Activated CD4-positive, alpha-beta T cell treated with anti-CD3 and anti-CD28 coated beads for 4 hours (primary cell): ENCODE measurements at regions not wholly inside any gene's neighbourhood (a gene's known extent, or its start where the extent isn't known, plus 50 kb on each side); places are given as distances from the start of the nearest gene placed in this dataset.
A peak's percentile ranks its signal among the peaks of the same experiment; 100 is the strongest.
"Not testable (repeated sequence)": the region's sequence is repeated elsewhere in the genome, so short reads cannot be mapped to it uniquely, and the experiment has no call there.

Experiments used
- DNase-seq, 2 donors: peaks; one replicate each; pipeline ENCODE4 v3.0.0-alpha.2; 2020

DNA sequence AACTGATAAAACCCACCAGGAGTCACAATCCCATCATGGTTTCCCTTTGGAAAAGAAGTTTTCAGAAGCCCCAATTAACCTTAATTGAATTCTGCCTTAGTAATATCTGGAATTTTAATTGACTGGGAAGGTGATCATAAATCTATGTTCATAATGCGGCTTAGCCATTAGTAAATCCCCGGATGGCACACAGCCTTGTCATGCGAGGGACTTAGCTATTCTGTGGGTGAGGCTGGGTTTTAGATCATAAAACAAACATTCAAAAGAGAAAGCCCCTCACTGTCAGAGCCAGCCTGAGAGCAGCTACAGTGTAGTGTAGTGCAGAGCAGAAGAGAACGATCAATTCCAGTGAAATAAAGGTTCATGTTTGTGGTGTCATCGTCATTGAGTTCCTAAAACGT, 124.0 kb upstream of the NOCT start:
- DNase-seq, result no peak

DNA sequence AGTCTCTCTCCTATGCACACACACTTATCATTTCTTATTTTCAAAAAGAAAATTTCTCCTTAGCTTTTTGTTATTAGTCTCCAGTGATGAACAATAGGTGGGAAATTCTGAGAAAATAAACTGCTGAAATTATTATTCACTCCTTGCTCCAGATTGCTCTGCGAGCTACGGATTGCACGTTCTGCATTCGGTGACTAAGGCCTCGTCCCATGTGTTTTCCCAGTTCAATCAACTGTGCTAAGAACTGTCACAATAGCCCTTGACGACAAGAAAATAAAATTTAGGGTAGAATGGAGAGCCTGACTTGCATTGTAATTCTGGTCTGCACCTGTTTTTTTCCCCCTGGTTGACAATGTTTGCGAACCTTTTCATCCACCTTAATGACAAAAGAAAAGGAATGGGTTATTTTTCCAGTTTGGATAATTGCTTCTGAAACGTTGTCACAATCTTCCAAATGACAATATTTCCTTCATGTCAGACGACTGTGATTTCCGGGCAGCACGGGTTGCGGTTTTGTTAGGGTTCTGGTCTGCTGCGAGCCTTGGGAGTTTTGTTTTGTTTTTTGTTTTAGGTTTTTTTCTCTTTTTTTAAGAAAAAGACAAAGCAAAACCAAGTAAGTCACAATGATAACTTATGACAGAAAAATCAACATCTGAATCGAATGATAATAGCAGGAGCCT, 124.5 kb upstream of the NOCT start:
- no peak for DNase-seq

DNA sequence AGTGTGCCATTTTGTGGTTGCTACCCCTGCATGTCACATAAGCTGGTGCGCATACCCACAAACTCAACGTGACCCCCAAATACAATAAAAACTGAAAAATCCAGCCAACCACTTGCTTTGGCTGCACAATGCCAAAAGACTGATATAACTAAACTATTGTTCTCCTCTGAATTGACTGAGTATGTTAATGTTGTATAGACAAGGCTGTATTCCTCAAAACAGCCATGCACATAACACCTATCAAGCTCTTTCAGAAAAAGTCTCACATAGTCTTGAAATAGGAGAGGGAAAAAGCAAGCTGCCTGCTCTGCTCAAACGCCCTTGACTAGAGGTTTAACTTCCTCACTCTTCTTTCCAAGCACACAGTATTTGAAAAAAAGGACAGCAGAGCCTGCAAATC, 126.4 kb upstream of the NOCT start:
- DNase-seq, result no peak

DNA sequence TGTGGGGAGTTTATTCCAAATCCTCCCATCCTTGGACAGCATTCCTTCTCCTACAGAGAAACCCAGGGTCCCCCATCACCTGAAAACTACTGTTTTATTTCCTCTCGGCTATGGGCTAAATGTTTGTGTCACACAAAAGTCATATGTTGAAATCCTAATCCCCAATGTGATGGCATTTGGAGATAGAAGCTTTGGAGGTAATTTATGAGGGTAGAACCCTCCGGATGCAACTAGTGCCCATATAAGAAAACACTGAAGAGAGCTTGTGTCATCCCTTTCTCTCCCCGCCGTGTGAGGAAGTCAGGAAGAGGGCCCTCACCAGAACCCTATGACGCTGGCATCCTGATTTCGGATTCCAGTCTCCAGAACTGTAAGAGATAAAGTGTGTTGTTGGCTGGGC, 127.8 kb upstream of the NOCT start:
- no peak for DNase-seq

DNA sequence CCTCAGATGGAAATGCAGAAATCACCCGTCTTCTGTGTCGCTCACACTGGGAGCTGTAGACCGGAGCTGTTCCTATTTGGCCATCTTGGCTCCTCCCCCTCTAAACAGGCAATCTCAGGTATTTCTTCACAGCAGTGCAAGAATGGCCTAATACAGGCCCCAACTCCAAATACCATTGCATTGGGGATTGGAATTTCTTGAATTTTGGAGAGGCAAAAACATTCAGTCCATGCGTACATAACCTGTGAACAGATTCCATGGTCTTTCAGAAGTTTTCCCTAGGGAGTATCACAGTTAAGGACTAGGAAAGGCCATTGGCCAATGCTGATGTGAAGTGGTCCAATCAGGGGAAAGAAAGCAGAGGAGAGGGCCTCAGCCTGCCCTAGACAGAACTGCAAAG, 128.2 kb upstream of the NOCT start:
- no peak for DNase-seq

DNA sequence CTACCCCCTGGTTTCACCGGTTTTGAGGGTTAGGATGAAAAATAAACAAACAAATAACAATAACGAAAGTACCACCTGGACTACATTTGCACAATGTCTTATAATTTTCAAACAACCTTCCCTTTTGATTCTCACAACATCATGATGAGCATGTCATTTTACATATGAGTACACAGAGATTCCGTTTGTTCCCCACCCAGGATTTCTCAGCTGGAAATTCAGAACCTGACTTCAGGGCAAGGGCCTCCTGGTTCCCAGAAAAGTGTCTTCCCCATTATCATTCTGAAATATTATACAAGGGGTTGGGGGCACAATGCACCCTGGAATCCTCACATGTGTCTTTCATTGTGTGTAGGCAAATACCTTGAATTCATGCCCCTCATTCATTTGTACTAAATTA, 135.8 kb upstream of the NOCT start:
- no peak for DNase-seq

DNA sequence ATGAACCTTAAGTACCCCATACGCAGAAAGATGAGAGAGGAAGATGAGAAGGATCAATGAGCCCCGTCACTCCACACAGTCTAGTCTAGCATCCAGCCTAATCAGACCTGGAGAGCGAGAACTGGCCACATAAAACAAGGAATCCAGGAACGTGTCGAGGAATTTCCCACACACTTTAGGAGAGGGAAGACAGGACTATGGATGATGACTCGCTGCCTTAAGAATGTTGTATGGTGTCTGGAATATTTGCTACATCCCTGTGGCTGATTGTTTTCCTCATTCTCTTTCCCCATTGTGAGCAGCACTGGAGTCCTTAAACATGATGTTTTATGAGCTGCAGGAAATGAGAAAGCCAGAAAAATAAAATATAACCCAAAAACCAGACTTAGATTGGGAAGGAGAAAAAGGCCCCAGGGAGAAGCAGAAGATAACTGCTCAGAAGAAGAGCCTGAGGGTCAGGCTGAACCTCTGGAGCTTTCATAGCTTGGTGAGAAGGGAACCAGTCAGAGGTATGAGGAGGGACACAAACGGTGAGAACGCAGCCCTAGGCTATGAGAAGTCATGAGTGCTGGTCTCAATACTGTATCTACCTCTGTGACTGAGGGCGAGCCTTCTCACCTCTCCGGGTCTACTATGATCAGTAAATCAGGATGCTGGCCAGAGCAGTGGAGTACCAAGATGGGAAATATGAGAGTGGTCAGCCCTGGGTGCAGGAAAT, 139.5 kb upstream of the NOCT start:
- no peak for DNase-seq

DNA sequence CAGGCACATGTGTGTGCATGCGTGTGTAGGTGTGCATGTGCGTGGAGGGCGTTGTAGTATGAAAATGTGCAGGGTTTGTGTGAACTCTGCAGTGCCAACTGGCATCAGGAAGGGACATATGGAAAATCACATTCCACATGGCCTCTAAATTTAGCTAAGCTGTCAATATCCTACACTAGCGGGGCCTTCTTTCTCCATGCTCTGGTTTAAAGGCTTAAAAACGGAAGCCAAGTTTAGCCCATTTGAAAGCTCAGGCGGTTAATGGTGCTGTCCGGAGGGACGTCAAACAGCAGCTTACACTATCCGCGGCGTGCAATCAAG, 144.1 kb upstream of the NOCT start:
- DNase-seq, result no peak

DNA sequence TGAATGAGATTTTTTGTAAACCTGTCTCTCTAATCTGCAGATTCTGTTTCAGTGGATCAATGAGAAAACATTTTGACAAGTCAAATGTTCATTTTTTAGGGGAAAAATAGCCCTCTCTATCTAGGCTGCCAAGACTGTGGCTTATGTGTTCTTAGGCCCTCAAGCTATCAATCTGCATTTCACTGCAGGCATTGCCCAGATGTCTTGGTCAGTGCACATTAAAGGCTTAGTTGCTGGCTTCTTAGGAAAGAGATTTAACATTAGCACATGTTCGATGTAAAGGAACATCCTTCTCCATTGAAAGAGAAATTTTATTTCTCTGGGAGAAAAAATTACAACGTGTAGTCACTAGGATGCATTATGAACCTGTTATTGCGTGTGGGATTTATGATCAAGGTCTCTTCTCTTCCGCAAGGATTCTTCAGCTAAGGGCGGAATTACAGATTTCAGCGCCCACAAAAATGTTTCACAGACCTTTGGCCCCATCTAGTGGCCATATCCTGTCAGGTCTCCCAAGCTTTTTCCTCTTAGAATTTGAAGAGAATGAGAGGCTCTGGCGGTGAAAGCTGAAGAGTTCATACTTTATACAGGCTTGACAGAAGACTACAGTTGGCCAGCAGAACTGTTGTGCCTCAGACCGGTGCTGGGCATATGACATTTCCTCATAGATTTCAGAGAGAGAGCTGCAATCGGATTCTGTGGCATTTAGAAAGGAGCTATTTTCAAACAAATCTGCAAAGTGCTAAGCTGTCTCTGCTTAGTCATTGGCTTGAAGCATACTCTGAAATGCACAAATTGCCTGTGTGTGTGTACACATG, 144.6 kb upstream of the NOCT start:
- peak; percentile 8 to 49 for DNase-seq

DNA sequence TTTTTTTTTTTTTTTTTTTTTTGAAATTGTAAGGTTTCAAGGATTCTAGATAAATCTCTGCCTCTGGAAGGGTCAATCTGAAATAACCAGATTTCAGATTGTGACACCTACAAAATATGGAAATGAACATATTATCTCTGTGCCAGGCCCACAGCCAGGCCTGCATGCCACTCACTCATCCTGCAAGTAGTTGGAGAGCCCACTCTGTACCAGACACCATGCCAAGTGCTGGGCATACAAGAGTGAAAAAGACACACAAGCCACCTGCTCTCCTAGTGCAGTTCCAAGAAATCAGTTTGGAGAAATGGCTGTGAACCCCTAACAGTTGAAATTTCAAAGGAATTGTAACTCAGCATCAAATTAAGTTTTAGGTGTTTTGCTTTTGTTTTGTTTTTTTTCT, 145.9 kb upstream of the NOCT start:
- DNase-seq, result no peak

DNA sequence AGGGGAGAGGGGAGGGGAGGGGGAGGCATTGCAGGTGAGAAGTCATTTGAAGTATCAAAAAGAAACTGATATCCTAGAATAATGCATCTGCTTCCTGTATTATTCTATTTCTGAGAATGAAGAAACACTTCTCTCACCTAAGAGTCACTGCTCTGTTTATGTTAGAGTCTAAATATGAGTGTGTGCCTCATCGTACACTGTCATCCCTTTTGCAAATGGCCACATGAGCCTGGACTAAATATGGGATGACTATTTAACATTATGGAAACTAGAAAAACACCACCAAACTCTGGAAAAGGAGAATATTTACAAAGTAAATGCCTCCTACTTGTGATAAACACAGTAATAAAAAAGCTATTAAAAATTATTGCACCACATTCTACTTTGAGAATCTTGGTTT, 146.4 kb upstream of the NOCT start:
- DNase-seq, result no peak

DNA sequence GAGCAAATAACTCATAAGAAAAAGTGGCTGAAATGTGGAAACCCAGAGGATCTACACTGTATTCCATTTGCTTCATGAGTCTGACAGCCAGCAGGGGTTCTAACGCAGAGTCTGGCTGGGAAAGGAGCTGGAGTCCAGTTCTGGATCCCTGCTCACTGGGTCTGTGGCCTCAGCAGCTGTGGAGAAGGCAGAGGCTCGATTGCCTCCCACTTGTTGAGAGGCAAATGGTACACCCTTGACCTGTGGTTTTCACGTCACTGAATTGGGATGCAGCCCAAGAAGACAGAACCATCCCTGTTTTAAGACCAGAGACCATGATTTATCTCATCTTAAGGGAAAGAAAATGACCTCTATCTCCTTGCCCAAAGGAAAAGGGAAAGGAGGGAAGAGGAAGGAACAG, 147.0 kb upstream of the NOCT start:
- no peak for DNase-seq

DNA sequence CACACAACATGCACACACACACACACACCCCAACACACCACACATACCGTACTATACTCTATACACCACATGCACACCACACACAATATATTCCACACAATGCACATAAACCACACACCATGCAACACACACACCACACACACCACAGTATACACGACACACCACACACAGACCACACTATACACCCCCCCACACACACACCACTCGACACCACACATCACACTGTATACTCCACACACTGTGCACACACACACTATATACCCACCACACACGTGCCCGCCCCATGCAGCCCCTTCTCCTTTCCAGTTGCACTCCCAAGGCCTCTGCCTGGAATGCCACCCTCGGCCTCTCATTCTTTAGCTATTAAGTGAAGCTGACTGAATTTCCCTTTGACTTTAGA, 148.2 kb upstream of the NOCT start:
- no peak for DNase-seq

DNA sequence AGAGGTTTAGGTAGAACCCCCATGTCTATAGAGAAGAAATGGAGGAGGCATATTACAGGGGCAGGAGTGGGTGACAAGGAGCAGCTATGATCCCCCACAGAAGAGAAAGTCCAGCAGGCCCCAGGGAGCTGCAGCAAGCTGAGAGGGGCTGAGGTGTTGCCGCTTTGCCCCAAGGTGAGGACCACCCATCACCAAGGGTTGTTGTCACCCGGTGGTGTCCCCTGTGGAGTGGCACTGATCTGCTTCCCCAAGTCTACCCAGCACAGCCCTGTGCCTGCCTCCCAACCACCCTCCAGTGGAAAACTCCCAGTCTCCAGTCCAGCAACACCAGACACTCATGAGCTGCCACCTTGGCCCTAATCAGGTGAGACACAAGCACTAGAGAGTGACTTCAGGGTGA, 149.3 kb upstream of the NOCT start:
- no peak for DNase-seq

DNA sequence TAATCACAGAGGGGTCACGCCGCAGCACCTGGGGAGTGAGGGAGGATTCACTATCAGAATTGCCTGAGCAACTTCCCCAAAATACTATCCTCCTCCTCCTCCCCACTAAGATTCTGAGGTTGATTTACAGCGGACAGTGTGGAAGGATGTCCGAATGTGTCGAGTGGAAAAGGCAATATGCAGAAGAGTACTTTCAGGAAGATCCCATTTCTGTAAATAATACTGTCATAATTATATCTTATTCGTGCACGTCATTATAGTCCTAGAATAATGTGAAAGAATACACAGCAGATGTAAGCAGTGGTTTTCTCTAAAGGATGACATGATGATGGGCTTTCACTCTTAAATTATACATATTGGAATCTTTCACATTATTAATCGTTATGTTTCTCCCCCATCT, 149.8 kb upstream of the NOCT start:
- no peak for DNase-seq

DNA sequence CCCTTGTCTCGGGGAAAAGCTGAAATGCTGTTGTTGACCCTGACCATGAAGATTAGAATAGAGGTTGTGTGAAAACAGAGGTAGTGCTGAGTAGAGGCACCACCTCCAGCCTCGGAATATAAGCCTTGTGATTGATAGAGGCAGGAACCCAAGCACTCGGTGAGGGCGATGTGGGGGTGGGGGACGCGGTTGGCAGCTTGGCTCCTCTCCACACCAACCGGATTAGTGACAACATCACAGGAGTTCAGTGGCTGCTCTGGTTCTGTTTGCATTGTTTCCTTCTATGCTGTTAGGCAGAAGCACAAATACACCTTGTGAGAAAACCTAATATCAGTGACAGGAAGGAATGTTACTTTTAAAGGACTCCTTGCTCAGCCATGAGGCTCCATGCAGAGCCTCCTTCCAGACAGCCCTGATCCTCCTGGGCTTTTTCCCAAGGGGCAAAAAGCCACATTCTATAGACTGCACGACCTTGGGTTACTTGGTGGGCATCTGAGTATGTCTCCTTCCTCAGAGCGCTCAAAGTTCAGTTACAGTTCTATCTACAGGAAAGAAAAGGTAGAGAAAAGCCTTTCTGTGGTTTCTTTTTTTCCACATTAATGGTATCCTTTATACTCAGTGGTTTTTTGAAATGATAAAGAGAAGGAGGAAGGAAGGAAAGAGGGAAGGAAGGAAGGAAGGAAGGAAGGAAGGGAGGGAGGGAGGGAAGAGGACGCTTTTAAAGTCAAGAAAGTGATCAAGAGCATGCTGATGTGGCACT, 150.4 kb upstream of the NOCT start:
- DNase-seq, result no peak

DNA sequence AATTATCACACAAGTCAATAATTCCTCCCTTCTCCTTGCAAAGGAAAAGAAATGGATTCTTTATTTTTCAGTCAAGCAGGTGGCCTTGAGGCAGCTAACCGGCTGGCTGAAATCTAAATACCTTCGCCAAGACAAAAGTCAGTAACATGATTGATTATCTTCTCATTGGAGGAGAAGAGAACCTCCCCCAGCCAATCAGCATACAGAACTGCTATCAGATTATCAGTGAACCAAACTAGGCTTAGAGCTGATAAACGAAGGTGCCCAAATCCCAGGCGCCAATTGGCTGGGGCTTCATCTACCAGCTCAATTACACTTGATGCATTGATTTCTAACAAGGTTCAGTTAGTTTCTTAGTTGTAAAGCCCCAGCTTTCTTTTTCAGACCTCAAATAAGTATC, 152.4 kb upstream of the NOCT start:
- DNase-seq, result no peak

DNA sequence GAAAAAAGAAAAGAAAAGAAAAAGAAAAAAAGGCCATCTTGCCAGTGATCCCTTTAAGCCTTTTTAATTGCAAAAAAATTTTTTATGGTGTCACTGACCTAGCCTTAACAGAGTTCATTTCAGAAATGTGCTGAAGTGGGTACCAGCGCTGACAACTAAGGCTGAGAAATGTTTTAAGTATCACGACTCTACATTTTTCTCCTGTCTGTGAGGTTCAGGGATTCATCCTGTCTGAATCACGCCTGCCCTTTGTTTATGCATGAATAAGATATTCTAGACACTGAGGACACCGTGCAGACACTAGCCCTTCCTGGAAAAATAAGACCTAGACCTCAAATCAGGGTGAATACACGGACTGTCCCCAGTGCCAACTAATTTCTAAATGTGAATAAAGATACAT, 154.4 kb upstream of the NOCT start:
- no peak for DNase-seq

DNA sequence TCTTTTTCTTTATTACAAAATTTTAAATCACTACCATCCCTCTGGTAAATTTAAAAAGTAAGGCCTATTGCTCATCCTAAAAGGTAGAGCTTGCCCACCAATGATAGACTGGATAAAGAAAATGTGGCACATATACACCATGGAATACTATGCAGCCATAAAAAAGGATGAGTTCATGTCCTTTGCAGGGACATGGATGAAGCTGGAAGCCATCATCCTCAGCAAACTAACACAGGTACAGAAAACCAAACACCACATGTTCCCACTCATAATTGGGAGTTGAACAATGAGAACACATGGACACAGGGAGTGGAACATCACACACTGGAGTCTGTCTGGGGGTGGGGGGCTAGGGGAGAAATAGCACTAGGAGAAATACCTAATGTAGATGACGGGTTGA, 155.2 kb upstream of the NOCT start:
- DNase-seq, result not testable (repeated sequence)

DNA sequence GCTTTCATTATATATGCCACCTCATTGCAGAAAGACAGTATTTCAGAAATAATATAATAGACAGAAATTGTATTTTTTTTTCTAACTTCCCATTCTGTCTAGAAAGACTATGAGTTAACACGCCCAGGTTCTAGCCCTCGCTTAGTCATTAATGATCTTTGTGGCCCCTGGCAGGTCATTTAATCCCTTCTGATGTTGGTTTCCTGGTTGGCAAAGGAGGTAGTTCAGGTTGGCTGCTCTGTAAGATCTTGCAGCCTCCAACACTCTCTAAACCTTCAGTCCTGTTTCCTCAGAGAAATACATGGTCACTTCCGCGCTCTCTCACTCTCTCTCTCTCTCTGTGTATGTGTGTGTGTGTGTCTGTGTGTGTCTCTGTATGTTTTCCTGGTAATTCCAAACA, 156.3 kb upstream of the NOCT start:
- DNase-seq, result no peak

DNA sequence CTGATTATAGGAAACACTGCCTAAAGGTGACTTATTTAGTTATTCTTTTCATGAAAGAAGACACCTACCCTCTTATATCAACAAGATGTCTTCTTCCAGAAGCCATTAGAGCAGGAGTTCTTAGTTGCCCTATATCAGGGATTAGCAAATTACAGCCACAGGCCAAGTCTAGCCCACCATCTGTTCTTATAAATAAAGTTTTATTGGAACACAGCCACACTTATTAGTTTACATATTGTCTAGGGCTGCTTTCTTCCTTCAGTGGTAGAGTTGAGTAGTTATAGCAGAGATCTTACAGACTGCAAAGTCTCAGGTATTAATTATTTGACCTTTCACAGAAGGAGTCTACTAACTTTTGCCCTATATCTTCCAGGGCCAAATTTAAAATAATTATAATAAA, 157.2 kb upstream of the NOCT start:
- no peak for DNase-seq

DNA sequence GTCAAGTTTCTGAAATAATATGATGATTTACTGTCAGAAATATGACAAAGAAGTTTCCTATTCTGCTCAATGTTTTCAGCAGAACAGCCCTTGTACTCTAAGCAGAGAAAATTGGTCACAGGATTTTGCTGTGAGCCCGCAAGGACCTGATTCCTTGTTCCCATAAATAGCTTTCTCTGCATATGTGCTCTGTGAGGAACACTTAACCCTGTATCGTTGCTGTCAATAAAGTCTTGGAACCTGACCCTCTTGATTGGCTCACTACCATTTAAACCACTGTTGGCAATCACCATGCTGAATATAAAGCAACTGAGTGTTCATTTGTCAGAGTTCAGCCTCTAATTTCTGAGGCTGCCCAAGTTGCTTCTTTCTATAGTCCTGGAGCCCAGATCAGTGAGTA, 158.2 kb upstream of the NOCT start:
- DNase-seq, result no peak

DNA sequence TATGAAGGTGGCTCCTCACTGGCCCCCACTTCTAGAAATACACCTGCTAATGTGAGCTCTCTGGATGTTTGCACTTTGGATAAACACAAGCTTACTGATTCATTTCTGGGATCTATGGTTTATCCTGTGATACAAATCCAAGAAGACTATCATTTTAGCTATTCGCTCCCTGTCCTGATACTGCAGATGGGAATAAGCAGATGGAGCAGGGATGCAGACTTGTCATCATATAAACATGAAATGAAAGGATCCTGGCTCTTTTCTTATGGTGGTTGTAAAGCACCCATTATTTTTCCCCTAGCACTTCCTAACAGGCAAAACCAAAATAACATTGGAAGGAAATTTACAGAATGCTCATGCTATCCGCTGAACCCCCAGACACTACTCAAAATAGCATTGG, 162.9 kb upstream of the NOCT start:
- no peak for DNase-seq
